ENCODE measurements at regions not wholly inside any gene's neighbourhood (a gene's known extent, or its start where the extent isn't known, plus 50 kb on each side); places are given as distances from the start of the nearest gene placed in this dataset.

- FAIRE-seq (no peak), DNase-seq (ENCODE audit: low read depth) (no peak)
- TF ChIP-seq, protein P1, sequence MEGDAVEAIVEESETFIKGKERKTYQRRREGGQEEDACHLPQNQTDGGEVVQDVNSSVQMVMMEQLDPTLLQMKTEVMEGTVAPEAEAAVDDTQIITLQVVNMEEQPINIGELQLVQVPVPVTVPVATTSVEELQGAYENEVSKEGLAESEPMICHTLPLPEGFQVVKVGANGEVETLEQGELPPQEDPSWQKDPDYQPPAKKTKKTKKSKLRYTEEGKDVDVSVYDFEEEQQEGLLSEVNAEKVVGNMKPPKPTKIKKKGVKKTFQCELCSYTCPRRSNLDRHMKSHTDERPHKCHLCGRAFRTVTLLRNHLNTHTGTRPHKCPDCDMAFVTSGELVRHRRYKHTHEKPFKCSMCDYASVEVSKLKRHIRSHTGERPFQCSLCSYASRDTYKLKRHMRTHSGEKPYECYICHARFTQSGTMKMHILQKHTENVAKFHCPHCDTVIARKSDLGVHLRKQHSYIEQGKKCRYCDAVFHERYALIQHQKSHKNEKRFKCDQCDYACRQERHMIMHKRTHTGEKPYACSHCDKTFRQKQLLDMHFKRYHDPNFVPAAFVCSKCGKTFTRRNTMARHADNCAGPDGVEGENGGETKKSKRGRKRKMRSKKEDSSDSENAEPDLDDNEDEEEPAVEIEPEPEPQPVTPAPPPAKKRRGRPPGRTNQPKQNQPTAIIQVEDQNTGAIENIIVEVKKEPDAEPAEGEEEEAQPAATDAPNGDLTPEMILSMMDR (IDR thresholded peaks at IDR 0.05; ENCODE audit: insufficient read depth, low read length, severe bottlenecking) = no peak
- Histone ChIP-seq H3K4me3 (ENCODE audit: low read depth, low read length) (no peak overlapping the region), H3K36me3 (ENCODE audit: control insufficient read depth, insufficient read depth, low read length) (no peaks in the 10 kb centered on the region), H3K27me3 (ENCODE audit: control insufficient read depth, insufficient read depth, low read length) (peaks cover 5% of the 10 kb centered on the region)
Measured at GRCh38 chr1:18561967-18562366, 68.7 kb upstream of the PAX7 start.

GRCh38 chr1:18564676-18565075, 66.0 kb upstream of the PAX7 start:
- no peak for FAIRE-seq
- no peak for DNase-seq (ENCODE audit: low read depth)
- Histone ChIP-seq H3K27me3 (ENCODE audit: control insufficient read depth, insufficient read depth, low read length) (peaks cover 1% of the 10 kb centered on the region), H3K4me3 (ENCODE audit: low read depth, low read length) (no peak overlapping the region), H3K36me3 (ENCODE audit: control insufficient read depth, insufficient read depth, low read length) (no peaks in the 10 kb centered on the region)
- TF ChIP-seq, protein P1 (IDR thresholded peaks at IDR 0.05; ENCODE audit: insufficient read depth, low read length, severe bottlenecking) = no peak

DNA sequence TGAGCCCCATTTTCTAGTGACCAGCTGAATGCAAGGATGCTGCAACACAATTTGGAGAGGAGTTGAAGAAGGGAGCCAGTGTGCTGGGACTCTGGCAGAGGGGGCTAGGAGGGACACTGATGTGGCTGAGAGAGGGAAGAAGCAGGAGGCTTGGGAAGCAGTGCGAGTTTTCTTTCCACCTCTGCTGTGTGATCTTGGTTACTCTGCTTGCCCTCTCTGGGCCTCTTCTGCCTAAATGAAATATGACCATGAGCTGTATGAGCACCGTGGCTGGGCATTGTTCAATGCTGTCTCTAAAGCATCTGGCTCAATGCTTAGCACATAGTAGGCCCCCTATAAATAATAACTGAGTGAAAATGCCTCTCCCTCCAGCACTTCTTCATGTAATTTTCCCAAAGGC, 65.3 kb upstream of the PAX7 start:
- FAIRE-seq = no peak
- DNase-seq (ENCODE audit: low read depth) = no peak
- no peaks in the 10 kb centered on the region for H3K36me3 ChIP-seq (ENCODE audit: control insufficient read depth, insufficient read depth, low read length)
- TF ChIP-seq, protein P1 (IDR thresholded peaks at IDR 0.05; ENCODE audit: insufficient read depth, low read length, severe bottlenecking) = no peak
- peaks cover 1% of the 10 kb centered on the region for H3K27me3 ChIP-seq (ENCODE audit: control insufficient read depth, insufficient read depth, low read length)
- H3K4me3 ChIP-seq (ENCODE audit: low read depth, low read length) = no peak overlapping the region

GRCh38 chr1:18568489-18568888, 62.2 kb upstream of the PAX7 start:
- Histone ChIP-seq H3K4me3 (ENCODE audit: low read depth, low read length) (no peak overlapping the region), H3K36me3 (ENCODE audit: control insufficient read depth, insufficient read depth, low read length) (no peaks in the 10 kb centered on the region), H3K27me3 (ENCODE audit: control insufficient read depth, insufficient read depth, low read length) (peaks cover 1% of the 10 kb centered on the region)
- TF ChIP-seq, protein P1 (IDR thresholded peaks at IDR 0.05; ENCODE audit: insufficient read depth, low read length, severe bottlenecking) = no peak
- FAIRE-seq (no peak), DNase-seq (ENCODE audit: low read depth) (no peak)

DNA sequence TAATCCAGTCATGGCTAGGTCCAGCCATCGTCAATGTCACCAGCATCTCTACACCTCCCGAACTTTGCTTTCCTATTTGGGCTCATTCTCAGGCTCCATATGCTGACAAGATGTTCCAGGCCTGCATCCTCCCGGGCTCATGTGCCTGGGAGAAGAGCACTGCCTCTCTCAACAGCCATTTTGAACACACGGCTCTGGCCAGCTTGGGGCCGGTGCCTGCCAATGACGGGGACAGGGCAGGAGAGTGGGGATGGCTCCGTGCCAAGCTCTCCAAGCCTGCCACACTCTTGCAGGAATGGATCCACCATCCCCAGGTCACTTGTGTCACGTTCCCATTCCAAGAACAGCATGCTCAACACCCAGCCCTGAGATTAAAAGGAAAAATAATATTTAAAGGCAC, 61.4 kb upstream of the PAX7 start:
- no peaks in the 10 kb centered on the region for H3K36me3 ChIP-seq (ENCODE audit: control insufficient read depth, insufficient read depth, low read length)
- H3K27me3 ChIP-seq (ENCODE audit: control insufficient read depth, insufficient read depth, low read length) = peaks cover 1% of the 10 kb centered on the region
- FAIRE-seq = no peak

More for the DNA sequence above, 61.4 kb upstream of the PAX7 start:
- no peak overlapping the region for H3K4me3 ChIP-seq (ENCODE audit: low read depth, low read length)
- DNase-seq (ENCODE audit: low read depth) = no peak
- TF ChIP-seq, protein P1 (IDR thresholded peaks at IDR 0.05; ENCODE audit: insufficient read depth, low read length, severe bottlenecking) = no peak

Data from bronchial epithelial cell (primary cell).